HAP-1 (cell line): ENCODE measurements at regions not wholly inside any gene's neighbourhood (a gene's known extent, or its start where the extent isn't known, plus 50 kb on each side); places are given as distances from the start of the nearest gene placed in this dataset.
"Not testable (repeated sequence)": the region's sequence is repeated elsewhere in the genome, so short reads cannot be mapped to it uniquely, and the experiment has no call there.

Experiments
- DNase-seq, 2 experiments: peaks; one replicate each; pipeline ENCODE4 v3.0.0-alpha.2; 2016 to 2020; ENCODE audit warnings: low spot score in 2 of 2
- H3K27me3 ChIP-seq: fragments of 250-450 bp; sonication (Bioruptor Pico); 2 replicates; pipeline ENCODE4 v1.5.1; 2020; ENCODE audit warnings: low read depth, mild to moderate bottlenecking, moderate library complexity
- H3K36me3 ChIP-seq: fragments of 250-450 bp; sonication (Bioruptor Pico); replicated peaks from 2 replicates; pipeline ENCODE4 v1.5.1; 2020; ENCODE audit warnings: mild to moderate bottlenecking
- H3K4me1 ChIP-seq: fragments of 250-450 bp; sonication (Bioruptor Pico); 2 replicates; pipeline ENCODE4 v1.5.1; 2020; ENCODE audit warnings: mild to moderate bottlenecking
- H3K4me3 ChIP-seq: fragments of 250-450 bp; sonication (Bioruptor Pico); 2 replicates; pipeline ENCODE4 v1.5.1; 2020; ENCODE audit warnings: mild to moderate bottlenecking, moderate library complexity
- H3K9me3 ChIP-seq: fragments of 250-450 bp; sonication (Bioruptor Pico); 2 replicates; pipeline ENCODE4 v1.5.1; 2020; ENCODE audit warnings: mild to moderate bottlenecking, moderate library complexity
- in situ Hi-C: fragments of 300-500 bp; cut with MboI; formaldehyde crosslinking; loops from 3 replicates; pipeline ENCODE4 v1.14.3; 2020; ENCODE audit warnings: low sequenced_read_pairs, inconsistent platforms, mixed read lengths

- Histone ChIP-seq H3K27me3 (no peaks in the 10 kb centered on the region), H3K9me3 (no peaks in the 10 kb centered on the region), H3K4me1 (no peaks in the 10 kb centered on the region), H3K36me3 (no peaks in the 10 kb centered on the region), H3K4me3 (no peak overlapping the region)
- DNase-seq, result no peak
- in situ Hi-C loops, result no loop called here
These were observed 218.6 kb upstream of the SLC38A2 start for GRCh38 chr12:46590991-46591703.

GRCh38 chr12:46585854-46586621 is 213.5 kb upstream of the SLC38A2 start:
- Histone ChIP-seq H3K27me3 (no peaks in the 10 kb centered on the region), H3K9me3 (no peaks in the 10 kb centered on the region), H3K4me1 (no peaks in the 10 kb centered on the region; the same call in 1 of the 2 replicates), H3K4me3 (no peak overlapping the region), H3K36me3 (no peaks in the 10 kb centered on the region)
- in situ Hi-C loops, result no loop called here
- DNase-seq, result peak; percentile 62 to 79

GRCh38 chr12:46584098-46584497 is 211.5 kb upstream of the SLC38A2 start:
- H3K36me3 ChIP-seq, DNase-seq, H3K27me3 ChIP-seq, H3K4me3 ChIP-seq, H3K9me3 ChIP-seq, H3K4me1 ChIP-seq, in situ Hi-C loops: not testable (repeated sequence)

GRCh38 chr12:46581990-46582389 is 209.4 kb upstream of the SLC38A2 start:
- H3K27me3 ChIP-seq, H3K9me3 ChIP-seq, H3K36me3 ChIP-seq, H3K4me3 ChIP-seq, H3K4me1 ChIP-seq, DNase-seq, in situ Hi-C loops: not testable (repeated sequence)

GRCh38 chr12:46580445-46580844 is 207.9 kb upstream of the SLC38A2 start:
- Histone ChIP-seq H3K9me3 (no peaks in the 10 kb centered on the region), H3K27me3 (no peaks in the 10 kb centered on the region), H3K4me3 (no peak overlapping the region), H3K4me1 (no peaks in the 10 kb centered on the region), H3K36me3 (no peaks in the 10 kb centered on the region)
- in situ Hi-C loops, result no loop called here
- DNase-seq, result no peak

GRCh38 chr12:46579474-46579873 is 206.9 kb upstream of the SLC38A2 start:
- no peak overlapping the region for H3K4me3 ChIP-seq
- in situ Hi-C loops, result no loop called here
- no peaks in the 10 kb centered on the region for H3K9me3 ChIP-seq
- no peak for DNase-seq
- no peaks in the 10 kb centered on the region for H3K36me3 ChIP-seq
- H3K4me1 ChIP-seq, result no peaks in the 10 kb centered on the region
- no peaks in the 10 kb centered on the region; the same call in 1 of the 2 replicates for H3K27me3 ChIP-seq

- in situ Hi-C loops, result no loop called here
- H3K36me3 ChIP-seq, result no peaks in the 10 kb centered on the region
- no peaks in the 10 kb centered on the region; the same call in 1 of the 2 replicates for H3K27me3 ChIP-seq
- no peak for DNase-seq
- H3K4me1 ChIP-seq, result no peaks in the 10 kb centered on the region
- H3K4me3 ChIP-seq, result no peak overlapping the region
- no peaks in the 10 kb centered on the region for H3K9me3 ChIP-seq
These were observed 205.8 kb upstream of the SLC38A2 start for GRCh38 chr12:46578190-46578982.

GRCh38 chr12:46577063-46577776 is 204.6 kb upstream of the SLC38A2 start:
- Histone ChIP-seq H3K9me3 (no peaks in the 10 kb centered on the region), H3K4me3 (no peak overlapping the region), H3K4me1 (no peaks in the 10 kb centered on the region), H3K27me3 (no peaks in the 10 kb centered on the region; the same call in 1 of the 2 replicates), H3K36me3 (no peaks in the 10 kb centered on the region)
- in situ Hi-C loops, result no loop called here
- DNase-seq, result no peak

GRCh38 chr12:46574847-46575246 is 202.3 kb upstream of the SLC38A2 start:
- no peaks in the 10 kb centered on the region for H3K9me3 ChIP-seq
- H3K4me1 ChIP-seq, result no peaks in the 10 kb centered on the region
- DNase-seq, result no peak
- no peaks in the 10 kb centered on the region; the same call in 1 of the 2 replicates for H3K27me3 ChIP-seq
- no peaks in the 10 kb centered on the region for H3K36me3 ChIP-seq
- in situ Hi-C loops, result no loop called here
- no peak overlapping the region for H3K4me3 ChIP-seq

- no peak for DNase-seq
- no peak overlapping the region for H3K4me3 ChIP-seq
- no peaks in the 10 kb centered on the region for H3K4me1 ChIP-seq
- no peaks in the 10 kb centered on the region; the same call in 1 of the 2 replicates for H3K27me3 ChIP-seq
- no peaks in the 10 kb centered on the region for H3K36me3 ChIP-seq
- no peaks in the 10 kb centered on the region for H3K9me3 ChIP-seq
- in situ Hi-C loops, result no loop called here
These were observed 200.7 kb upstream of the SLC38A2 start for GRCh38 chr12:46573347-46573658.

- Histone ChIP-seq H3K27me3 (no peaks in the 10 kb centered on the region; the same call in 1 of the 2 replicates), H3K4me1 (no peaks in the 10 kb centered on the region), H3K4me3 (no peak overlapping the region), H3K36me3 (no peaks in the 10 kb centered on the region), H3K9me3 (no peaks in the 10 kb centered on the region)
- in situ Hi-C loops, result no loop called here
- DNase-seq, result no peak
These were observed 200.2 kb upstream of the SLC38A2 start for GRCh38 chr12:46572644-46573346.

- no peaks in the 10 kb centered on the region; the same call in 1 of the 2 replicates for H3K27me3 ChIP-seq
- no peaks in the 10 kb centered on the region for H3K4me1 ChIP-seq
- in situ Hi-C loops, result no loop called here
- DNase-seq, result no peak
- no peak overlapping the region for H3K4me3 ChIP-seq
- no peaks in the 10 kb centered on the region for H3K36me3 ChIP-seq
- no peaks in the 10 kb centered on the region for H3K9me3 ChIP-seq
These were observed 199.0 kb upstream of the SLC38A2 start for GRCh38 chr12:46571608-46572007.

GRCh38 chr12:46569826-46570439 is 197.4 kb upstream of the SLC38A2 start:
- no peaks in the 10 kb centered on the region for H3K4me1 ChIP-seq
- no peaks in the 10 kb centered on the region for H3K9me3 ChIP-seq
- in situ Hi-C loops, result no loop called here
- no peaks in the 10 kb centered on the region for H3K27me3 ChIP-seq
- DNase-seq, result no peak
- H3K4me3 ChIP-seq, result no peak overlapping the region
- H3K36me3 ChIP-seq, result no peaks in the 10 kb centered on the region
